GM18951 (cell line): ENCODE measurements at regions not wholly inside any gene's neighbourhood (a gene's known extent, or its start where the extent isn't known, plus 50 kb on each side); places are given as distances from the start of the nearest gene placed in this dataset.

ENCODE experiments used
- POLR2A ChIP-seq: IDR thresholded peaks from 4 replicates; pipeline ENCODE4 v1.6.1; 2011; ENCODE audit warnings: mild to moderate bottlenecking; ENCODE audit not compliant: insufficient read length, insufficient read depth; ENCODE audit errors: extremely low read depth
- in situ Hi-C: fragments of 300-500 bp; cut with MboI; formaldehyde crosslinking; loops from one replicate; pipeline ENCODE4 v1.12.0; 2022; ENCODE audit warnings: low sequenced_read_pairs, mixed read lengths, inconsistent platforms; ENCODE audit not compliant: unreplicated experiment

GRCh38 chr11:23403210-23404185 lies 543.2 kb upstream of the CCDC179 start:
- TF ChIP-seq POLR2A, result no peak
- in situ Hi-C loops, result no loop called here

DNA sequence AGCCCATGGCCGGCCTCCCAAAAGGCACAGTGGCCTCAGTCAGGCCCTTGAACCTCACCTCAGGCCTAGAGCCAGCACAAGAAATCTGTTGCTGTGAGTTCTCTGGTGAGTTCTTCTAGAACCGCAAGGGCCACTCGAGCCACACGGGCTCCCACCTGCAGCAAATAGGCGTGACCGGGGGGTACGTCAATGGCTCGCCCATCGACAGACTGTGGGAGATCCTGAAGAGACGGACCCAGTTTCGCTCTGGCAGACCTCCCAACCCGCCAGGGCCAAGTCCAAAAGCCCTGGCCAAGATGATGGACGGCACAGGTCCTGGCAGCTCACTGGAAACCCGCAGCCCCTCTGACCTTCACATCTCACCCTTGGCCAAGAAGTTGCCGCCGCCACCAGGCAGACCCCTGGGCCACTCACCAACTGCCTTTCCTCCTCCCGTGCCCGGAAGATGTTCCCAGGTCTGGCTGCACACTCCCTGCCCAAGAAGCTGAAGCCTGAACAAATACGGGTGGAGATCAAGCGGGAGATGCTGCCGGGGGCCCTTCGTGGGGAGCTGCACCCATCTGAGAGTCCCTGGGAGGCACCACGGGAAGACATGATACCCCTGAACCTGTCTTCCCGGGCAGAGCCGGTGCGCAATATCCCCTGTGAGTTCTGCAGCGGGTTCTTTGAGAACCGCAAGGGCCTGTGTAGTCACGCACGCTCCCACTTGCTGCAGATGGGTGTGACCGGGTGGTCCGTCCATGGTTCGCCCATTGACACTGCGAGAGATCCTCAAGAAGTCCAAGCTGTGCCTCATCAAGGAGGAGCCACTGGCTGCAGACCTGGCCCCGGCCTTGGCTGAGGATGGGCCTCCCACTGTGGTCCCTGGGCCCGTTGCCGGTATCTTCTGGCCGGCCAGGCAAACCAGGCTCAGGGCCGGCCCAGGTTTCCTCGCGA lies 544.2 kb upstream of the CCDC179 start:
- no peak for TF ChIP-seq POLR2A
- in situ Hi-C loops, result no loop called here

DNA sequence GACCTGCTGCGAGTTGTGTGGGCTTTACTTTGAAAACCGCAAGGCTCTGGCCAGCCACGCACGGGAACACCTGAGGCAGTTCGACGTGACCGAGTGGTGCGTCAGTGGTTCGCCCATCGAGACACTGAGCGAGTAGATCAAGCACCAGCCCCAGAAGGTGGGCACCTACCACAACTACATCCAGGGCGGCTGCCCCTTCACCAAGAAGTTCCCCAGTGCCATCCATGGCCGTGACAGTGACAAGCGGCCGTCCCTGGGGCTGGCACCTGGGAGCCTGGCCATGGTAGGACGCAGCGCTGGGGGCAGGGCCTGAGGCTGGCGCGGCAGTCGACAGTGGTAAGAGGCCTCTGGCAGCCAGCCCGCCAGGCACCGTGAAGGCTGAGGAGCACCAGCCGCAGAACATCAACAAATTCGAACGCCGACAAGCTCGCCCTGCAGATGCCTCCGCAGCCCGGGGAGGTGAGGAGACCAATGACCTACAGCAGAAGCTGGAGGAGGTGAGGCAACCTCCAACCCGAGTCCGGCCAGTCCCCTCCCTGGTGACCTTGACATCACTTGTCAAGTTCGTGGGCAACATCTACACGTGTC lies 545.2 kb upstream of the CCDC179 start:
- in situ Hi-C loops, result no loop called here
- no peak for TF ChIP-seq POLR2A

GRCh38 chr11:23406131-23406819 lies 546.0 kb upstream of the CCDC179 start:
- in situ Hi-C loops, result no loop called here
- TF ChIP-seq POLR2A, result no peak

GRCh38 chr11:23413057-23413456 lies 552.8 kb upstream of the CCDC179 start:
- in situ Hi-C loops, result no loop called here
- TF ChIP-seq POLR2A, result no peak

DNA sequence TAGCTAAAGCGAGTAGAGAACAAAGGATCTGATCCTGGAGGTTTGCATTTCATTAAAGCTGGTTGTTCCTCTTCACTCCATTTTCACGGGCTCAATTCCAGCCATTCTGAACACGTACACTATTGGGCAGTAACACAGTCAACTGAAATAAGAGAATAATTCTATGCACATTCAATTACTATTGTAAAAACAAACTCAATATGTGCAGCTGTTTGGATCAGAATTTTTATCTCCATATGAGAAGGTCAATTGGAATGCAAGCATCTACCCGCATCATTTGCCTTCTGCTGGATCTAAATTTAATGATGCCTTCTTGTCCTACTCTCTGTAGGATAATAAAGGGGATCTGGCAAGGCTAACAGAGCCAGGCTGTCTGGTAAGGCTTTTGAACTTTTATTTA lies 562.8 kb upstream of the CCDC179 start:
- TF ChIP-seq POLR2A, result no peak
- in situ Hi-C loops, result no loop called here

DNA sequence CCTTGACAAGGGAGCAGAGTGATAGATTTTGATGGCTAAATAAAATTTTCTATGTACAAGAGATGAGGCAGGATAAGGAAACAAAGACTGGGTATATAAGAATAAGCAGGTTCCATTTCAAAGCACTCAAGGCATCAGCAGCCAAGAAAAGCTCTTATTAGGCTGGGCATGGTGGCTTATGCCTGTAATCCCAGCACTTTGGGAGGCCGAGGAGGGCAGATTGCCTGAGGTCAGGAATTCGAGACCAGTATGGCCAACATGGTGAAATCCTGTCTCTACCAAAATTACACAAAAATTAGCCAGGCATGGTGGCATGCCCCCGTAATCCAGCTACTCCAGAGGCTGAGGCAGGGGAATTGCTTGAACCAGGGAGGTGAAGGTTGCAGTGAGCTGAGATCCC lies 563.4 kb upstream of the CCDC179 start:
- no peak for TF ChIP-seq POLR2A

DNA sequence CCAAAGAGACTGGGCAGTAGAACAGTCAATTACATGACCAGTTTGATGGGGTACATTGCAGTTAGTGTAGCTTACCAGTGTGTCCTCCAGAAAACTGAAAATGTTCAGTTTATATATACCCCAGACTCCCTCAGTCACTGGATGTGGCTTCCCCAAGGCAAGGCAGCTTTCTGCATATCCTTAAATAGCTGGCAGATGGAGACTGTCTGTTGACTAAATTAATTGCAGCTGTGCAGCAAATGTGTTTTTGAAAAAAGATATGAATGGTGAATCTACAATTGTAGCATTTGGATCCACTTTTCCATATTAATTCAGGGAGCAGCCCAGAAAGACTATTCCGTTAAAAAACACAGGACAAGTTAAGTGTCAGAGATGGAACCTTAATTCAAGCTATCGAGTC lies 565.1 kb upstream of the CCDC179 start:
- no peak for TF ChIP-seq POLR2A
- in situ Hi-C loops, result no loop called here

More for the DNA sequence above, 563.4 kb upstream of the CCDC179 start:
- in situ Hi-C loops, result no loop called here

GRCh38 chr11:23429569-23429968 lies 569.3 kb upstream of the CCDC179 start:
- no peak for TF ChIP-seq POLR2A
- in situ Hi-C loops, result no loop called here

DNA sequence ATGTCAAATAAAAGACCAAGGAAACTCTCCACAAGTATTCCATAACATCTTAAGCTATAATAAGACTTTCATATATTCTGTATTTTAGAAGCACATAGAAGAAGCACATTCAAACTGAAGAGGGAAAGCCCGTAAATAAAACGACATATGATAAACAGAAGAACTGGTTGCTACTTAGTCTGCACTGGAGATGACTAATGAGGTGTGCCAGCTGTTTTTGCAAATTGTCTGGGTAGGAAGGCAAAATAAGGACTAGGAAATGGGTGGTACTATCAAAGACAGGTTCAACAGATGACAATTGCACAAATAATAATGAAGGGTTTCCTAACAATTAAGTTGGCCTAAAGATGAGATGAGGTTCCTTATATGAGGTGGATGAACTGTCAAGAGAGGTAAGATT lies 593.2 kb upstream of the CCDC179 start:
- in situ Hi-C loops, result no loop called here
- no peak for TF ChIP-seq POLR2A

DNA sequence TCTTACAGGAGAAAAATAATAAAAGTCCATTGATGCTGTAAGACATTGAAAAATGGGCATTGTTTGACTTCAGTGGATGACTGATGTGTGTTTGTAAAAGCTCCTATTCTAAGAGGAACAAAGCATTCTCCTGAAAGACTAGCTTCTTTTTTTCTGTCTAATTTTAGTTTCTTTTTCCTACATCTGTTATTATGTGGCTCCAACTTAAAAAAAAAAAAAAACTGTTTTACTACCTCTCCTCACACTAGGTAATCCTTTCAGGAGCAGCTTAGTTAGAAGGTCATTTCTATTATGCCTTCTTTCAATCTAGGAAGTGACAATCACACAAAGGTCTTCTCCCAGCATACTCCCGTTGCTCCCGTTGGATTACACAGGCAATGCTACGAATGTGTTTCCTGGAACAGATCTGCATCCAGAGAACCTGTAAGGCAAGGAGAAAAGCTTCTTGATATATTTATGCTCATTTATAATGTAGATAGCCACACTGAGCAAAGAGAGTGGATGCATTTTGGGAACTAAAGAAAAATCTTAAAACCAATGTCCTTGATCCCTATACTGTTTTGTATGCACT lies 595.1 kb upstream of the CCDC179 start:
- no peak for TF ChIP-seq POLR2A
- in situ Hi-C loops, result no loop called here

- TF ChIP-seq POLR2A, result no peak
- in situ Hi-C loops, result no loop called here
Observed at GRCh38 chr11:23457641-23458040, 597.4 kb upstream of the CCDC179 start.
